ENCODE measurements at regions not wholly inside any gene's neighbourhood (a gene's known extent, or its start where the extent isn't known, plus 50 kb on each side); places are given as distances from the start of the nearest gene placed in this dataset.

GRCh38 chr20:56805313-56805712 lies 176.2 kb downstream of the TFAP2C start:
- DNase-seq: no peak

- no peak for DNase-seq
Observed at GRCh38 chr20:56805966-56806365, 176.9 kb downstream of the TFAP2C start.

- DNase-seq: no peak
Observed at GRCh38 chr20:56806952-56807517, 177.9 kb downstream of the TFAP2C start.

- DNase-seq: no peak
Observed at GRCh38 chr20:56808117-56808725, 179.1 kb downstream of the TFAP2C start.

GRCh38 chr20:56808732-56809131 lies 179.6 kb downstream of the TFAP2C start:
- no peak for DNase-seq

GRCh38 chr20:56809668-56810067 lies 180.6 kb downstream of the TFAP2C start:
- DNase-seq: no peak

- no peak for DNase-seq
Observed at GRCh38 chr20:56810141-56810540, 181.0 kb downstream of the TFAP2C start.

GRCh38 chr20:56815796-56816195 lies 186.7 kb downstream of the TFAP2C start:
- no peak for DNase-seq

GRCh38 chr20:56816349-56816748 lies 187.2 kb downstream of the TFAP2C start:
- DNase-seq: no peak

- DNase-seq: no peak
Observed at GRCh38 chr20:56817780-56818675, 188.9 kb downstream of the TFAP2C start.

GRCh38 chr20:56820984-56821383 lies 191.9 kb downstream of the TFAP2C start:
- no peak for DNase-seq

GRCh38 chr20:56826306-56826704 lies 197.2 kb downstream of the TFAP2C start:
- no peak for DNase-seq

- no peak for DNase-seq
Observed at GRCh38 chr20:56826705-56827665, 197.9 kb downstream of the TFAP2C start.

GRCh38 chr20:56827763-56828162 lies 198.7 kb downstream of the TFAP2C start:
- no peak for DNase-seq

GRCh38 chr20:56828402-56828801 lies 199.3 kb downstream of the TFAP2C start:
- DNase-seq: no peak

GRCh38 chr20:56829788-56830385 lies 200.8 kb downstream of the TFAP2C start:
- no peak for DNase-seq

GRCh38 chr20:56831795-56832194 lies 202.7 kb downstream of the TFAP2C start:
- no peak for DNase-seq

GRCh38 chr20:56833427-56833826 lies 204.3 kb downstream of the TFAP2C start:
- no peak for DNase-seq

GRCh38 chr20:56835829-56836550 lies 206.9 kb downstream of the TFAP2C start:
- DNase-seq: no peak

- DNase-seq: no peak
Observed at GRCh38 chr20:56839222-56839621, 210.1 kb downstream of the TFAP2C start.

- DNase-seq: no peak
Observed at GRCh38 chr20:56839786-56840185, 210.7 kb downstream of the TFAP2C start.

All from DMS79 (cell line).